GM12872 (cell line): ENCODE measurements at regions not wholly inside any gene's neighbourhood (a gene's known extent, or its start where the extent isn't known, plus 50 kb on each side); places are given as distances from the start of the nearest gene placed in this dataset.

Experiments used
- TF ChIP-seq, protein P1 (sequence below): IDR thresholded peaks from 3 replicates; pipeline ENCODE4 v1.5.1; 2011; ENCODE audit warnings: low read depth, mild to moderate bottlenecking, low read length, moderate library complexity; ENCODE audit not compliant: insufficient read depth

DNA sequence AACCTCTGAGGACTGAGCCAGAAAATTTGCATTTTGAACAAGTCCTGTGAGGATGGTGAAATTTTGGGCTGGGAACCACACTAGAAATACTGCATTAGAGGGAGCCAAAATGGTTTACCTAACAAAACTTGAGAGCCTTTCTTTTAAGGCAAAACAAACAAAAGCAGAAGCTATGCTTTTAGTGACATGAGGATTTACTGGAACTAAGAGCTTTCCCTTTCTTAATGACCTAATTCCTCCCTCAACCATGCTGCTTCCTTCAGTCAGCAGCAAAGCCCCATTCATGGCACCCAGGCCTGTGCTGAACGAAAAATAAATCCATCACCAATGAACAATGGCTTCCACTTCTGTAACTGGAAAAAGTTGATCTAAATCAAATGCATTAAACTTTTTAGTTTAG lies 974.3 kb downstream of the HACE1 start:
- TF ChIP-seq, protein P1, sequence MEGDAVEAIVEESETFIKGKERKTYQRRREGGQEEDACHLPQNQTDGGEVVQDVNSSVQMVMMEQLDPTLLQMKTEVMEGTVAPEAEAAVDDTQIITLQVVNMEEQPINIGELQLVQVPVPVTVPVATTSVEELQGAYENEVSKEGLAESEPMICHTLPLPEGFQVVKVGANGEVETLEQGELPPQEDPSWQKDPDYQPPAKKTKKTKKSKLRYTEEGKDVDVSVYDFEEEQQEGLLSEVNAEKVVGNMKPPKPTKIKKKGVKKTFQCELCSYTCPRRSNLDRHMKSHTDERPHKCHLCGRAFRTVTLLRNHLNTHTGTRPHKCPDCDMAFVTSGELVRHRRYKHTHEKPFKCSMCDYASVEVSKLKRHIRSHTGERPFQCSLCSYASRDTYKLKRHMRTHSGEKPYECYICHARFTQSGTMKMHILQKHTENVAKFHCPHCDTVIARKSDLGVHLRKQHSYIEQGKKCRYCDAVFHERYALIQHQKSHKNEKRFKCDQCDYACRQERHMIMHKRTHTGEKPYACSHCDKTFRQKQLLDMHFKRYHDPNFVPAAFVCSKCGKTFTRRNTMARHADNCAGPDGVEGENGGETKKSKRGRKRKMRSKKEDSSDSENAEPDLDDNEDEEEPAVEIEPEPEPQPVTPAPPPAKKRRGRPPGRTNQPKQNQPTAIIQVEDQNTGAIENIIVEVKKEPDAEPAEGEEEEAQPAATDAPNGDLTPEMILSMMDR = no peak

DNA sequence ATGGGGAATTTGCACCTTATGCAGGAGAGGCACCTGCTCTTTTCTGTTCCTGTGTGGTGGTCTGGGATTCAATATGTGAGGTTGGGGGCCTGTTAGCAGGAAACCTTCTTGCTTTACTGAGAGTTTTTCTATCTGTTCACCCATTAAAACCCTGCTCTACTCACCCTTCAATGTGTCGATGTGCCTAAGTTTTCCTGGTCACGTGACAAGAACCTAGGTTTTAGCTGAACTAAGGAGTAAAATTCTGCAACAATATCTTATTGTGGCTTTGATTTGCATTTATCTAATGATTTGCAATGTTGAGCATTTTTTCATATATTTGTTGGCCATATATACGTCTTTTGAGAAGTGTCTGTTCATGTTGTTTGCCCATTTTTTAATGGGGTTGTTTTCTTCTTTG lies 979.9 kb downstream of the HACE1 start:
- TF ChIP-seq, protein P1 = no peak

DNA sequence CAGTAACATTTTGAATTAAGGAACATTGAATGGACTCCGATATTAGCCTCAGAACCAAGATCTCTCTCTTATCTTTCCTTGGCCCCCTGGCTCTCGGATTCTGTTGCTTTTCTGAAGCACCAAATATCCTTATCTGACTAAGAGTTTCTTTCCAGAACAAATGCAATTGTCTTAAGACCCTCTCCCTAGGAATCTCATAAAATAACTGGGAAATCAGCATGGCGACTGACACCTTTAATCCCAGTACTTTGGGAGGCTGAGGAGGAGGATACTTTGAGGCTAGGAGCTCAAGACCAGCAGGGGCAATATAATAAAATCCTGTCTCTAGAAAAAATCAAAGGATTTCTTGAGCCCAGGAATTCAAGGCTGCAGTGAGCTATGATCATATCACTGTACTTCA lies 984.5 kb downstream of the HACE1 start:
- TF ChIP-seq, protein P1 = no peak

DNA sequence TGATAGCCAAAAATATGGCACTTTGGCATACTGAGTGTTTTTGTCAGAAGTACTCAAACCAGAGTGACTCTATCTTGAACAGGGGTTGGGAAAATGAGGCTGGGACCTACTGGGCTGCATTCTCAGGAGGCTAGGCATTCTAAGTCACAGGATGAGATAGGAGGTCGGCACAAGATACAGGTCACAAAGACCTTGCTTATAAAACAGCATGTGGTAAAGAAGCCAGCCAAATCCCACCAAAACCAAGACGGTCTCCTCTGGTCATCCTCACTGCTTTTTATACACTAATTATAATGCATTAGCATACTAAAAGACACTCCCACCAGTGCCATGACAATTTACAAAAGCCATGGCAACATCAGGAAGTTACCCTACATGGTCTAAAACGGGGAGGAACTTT lies 985.1 kb downstream of the HACE1 start:
- TF ChIP-seq, protein P1 = no peak

DNA sequence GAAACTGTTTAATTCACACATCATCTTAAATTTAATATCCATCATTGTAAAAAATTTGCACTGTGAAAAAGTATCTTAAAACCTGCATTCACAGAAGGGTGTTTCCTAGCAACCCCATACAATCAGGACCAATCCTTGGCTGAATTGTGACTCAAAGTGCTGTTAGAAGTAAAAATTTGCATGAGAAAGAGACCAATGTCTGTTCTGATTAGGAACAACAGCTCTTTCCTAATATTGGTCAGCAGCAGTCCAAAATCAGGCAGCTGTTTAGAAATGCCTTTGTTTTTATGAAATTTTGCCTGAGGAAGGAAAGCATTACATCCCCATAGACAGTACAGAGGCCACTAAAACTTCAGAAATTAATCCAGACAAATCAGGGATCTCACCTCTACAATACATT lies 987.0 kb downstream of the HACE1 start:
- TF ChIP-seq, protein P1 = no peak

DNA sequence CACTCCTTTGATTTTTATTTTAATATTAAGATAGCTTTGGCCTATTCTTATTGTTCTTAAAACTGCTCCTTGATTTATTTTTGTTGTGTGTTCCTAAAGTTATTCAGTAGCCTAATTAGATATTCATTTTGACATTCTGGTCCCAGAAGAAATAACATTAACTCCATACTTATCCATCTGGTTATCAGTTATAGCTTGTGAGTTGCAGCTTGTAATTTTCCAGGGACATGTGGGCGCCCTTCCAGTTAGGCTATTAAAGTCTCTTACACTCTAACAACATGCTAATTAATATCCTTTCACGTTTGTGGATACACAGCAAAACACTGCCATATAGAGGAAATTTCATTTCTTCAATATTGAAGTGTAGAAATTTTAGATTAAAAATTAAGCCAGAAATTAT lies 987.5 kb downstream of the HACE1 start:
- TF ChIP-seq, protein P1 = no peak

DNA sequence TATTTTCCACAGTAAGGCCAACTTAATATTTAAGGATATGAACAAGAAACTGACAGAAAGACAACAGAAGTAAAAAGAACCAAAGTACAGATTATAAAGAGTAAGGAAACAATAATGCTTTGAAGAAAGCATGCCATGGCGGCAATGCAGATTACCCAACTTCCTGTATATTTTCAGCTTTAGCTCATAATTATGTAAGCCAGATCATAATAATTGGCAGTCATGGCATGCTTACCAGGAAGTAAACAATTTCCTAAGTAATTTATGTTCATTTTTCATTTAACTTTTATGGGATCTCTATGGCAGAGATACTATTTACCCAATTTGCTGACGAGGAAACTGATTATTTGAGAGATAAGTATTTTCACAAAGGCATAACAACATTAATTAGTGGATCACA lies 988.7 kb downstream of the HACE1 start:
- TF ChIP-seq, protein P1 = no peak

DNA sequence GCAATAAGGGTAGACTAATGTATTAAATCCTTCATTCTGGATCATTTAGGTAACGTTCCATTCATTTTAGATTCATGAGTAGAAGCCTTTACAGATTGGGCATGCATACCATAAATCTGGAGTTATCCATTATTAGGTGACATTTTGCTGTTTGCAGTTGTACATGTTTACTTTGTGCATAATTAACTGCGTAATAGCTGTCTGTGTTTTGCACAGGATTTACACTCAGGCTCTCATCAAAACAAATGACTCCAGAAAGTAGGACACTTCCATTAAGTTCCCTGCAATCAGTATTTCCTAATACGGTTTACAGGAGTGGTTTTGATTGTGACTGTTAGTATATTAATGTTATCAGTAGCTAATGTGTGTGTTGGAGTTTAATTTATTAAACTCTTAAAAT lies 997.4 kb downstream of the HACE1 start:
- TF ChIP-seq, protein P1 = no peak
